SK-N-SH (cell line): ENCODE measurements at regions not wholly inside any gene's neighbourhood (a gene's known extent, or its start where the extent isn't known, plus 50 kb on each side); places are given as distances from the start of the nearest gene placed in this dataset.

Source experiments
- CTCF ChIA-PET: fragments of 300-600, 350-600 bp; formaldehyde crosslinking; extraction: SDS; loops from one replicate; lab custom pipeline; 2021; lab: Yijun Ruan, JAX
- POLR2A ChIA-PET: fragments of 350-600 bp; sonication (Branson Sonifier 250); formaldehyde crosslinking; extraction: SDS; loops from one replicate; lab custom pipeline; 2020; ENCODE audit warnings: antibody characterized with exemption, inconsistent platforms; lab: Yijun Ruan, JAX
- DNase-seq: peaks from one replicate; pipeline ENCODE4 v3.0.0; 2012
- H2AFZ ChIP-seq: fragments of 200-600 bp; sonication (generic); 2 replicates; pipeline ENCODE4 v1.8.1; 2016; ENCODE audit warnings: antibody characterized with exemption, mild to moderate bottlenecking, low read depth
- H3F3A ChIP-seq: fragments of 200-600 bp; sonication (generic); replicated peaks from 2 replicates; pipeline ENCODE3; 2016; ENCODE audit warnings: antibody characterized with exemption, mild to moderate bottlenecking; ENCODE audit not compliant: insufficient read depth
- H3K27ac ChIP-seq, 2 experiments: fragments of 200-500 bp in 1 of 2; fragments of 200-600 bp in 1 of 2; sonication (Bioruptor generic) in 1 of 2; sonication (generic), shearing (Covaris generic) in 1 of 2; 2 replicates each; pipeline versions ENCODE4 v1.5.1 to v1.6.1; 2014 to 2016; ENCODE audit warnings: low read depth in 2 of 2, inconsistent platforms in 1 of 2, low read length in 1 of 2, mild to moderate bottlenecking in 1 of 2, mixed read lengths in 1 of 2
- H3K27me3 ChIP-seq: fragments of 200-600 bp; sonication (generic), shearing (Covaris generic); 2 replicates; pipeline ENCODE4 v1.6.1; 2016; ENCODE audit warnings: mixed run types; ENCODE audit not compliant: insufficient read depth
- H3K36me3 ChIP-seq, 2 experiments: fragments of 200-500 bp in 1 of 2; fragments of 200-600 bp in 1 of 2; sonication (Bioruptor generic) in 1 of 2; sonication (generic) in 1 of 2; replicated peaks in 1 of 2; 2 replicates each; pipeline versions ENCODE3 to v1.5.1; 2014 to 2016; ENCODE audit warnings: low read length in 1 of 2, mild to moderate bottlenecking in 1 of 2; ENCODE audit not compliant: insufficient read depth in 2 of 2, control insufficient read depth in 1 of 2
- H3K4me1 ChIP-seq, 2 experiments: fragments of 200-500 bp in 1 of 2; fragments of 200-600 bp in 1 of 2; sonication (Bioruptor generic) in 1 of 2; sonication (generic), shearing (Covaris generic) in 1 of 2; 2 replicates each; pipeline versions ENCODE4 v1.5.1 to v1.6.1; 2014 to 2016; ENCODE audit warnings: low read depth in 1 of 2, low read length in 1 of 2, mixed run types in 1 of 2; ENCODE audit not compliant: insufficient read depth in 2 of 2, control insufficient read depth in 1 of 2
- H3K4me2 ChIP-seq: fragments of 200-600 bp; sonication (generic), shearing (Covaris generic); 2 replicates; pipeline ENCODE4 v1.6.1; 2017; ENCODE audit warnings: mixed run types
- H3K4me3 ChIP-seq, 2 experiments: fragments of 200-500 bp in 1 of 2; fragments of 200-600 bp in 1 of 2; sonication (Bioruptor generic) in 1 of 2; sonication (generic), shearing (Covaris generic) in 1 of 2; 2 replicates each; pipeline versions ENCODE4 v1.5.1 to v1.8.1; 2014 to 2016; ENCODE audit warnings: low read depth in 2 of 2, inconsistent platforms in 1 of 2, low read length in 1 of 2, mild to moderate bottlenecking in 1 of 2, mixed read lengths in 1 of 2, moderate library complexity in 1 of 2
- H3K79me2 ChIP-seq: fragments of 200-600 bp; sonication (generic); 2 replicates; pipeline ENCODE4 v1.8.1; 2017; ENCODE audit warnings: mild to moderate bottlenecking; ENCODE audit not compliant: insufficient read depth
- H3K9ac ChIP-seq: fragments of 200-600 bp; sonication (generic); 2 replicates; pipeline ENCODE4 v1.6.1; 2017; ENCODE audit warnings: mixed run types
- H3K9me2 ChIP-seq: fragments of 200-600 bp; sonication (generic); 2 replicates; pipeline ENCODE4 v1.6.1; 2017; ENCODE audit warnings: mixed run types
- H3K9me3 ChIP-seq: fragments of 200-600 bp; sonication (generic); 2 replicates; pipeline ENCODE4 v1.6.1; 2017; ENCODE audit warnings: mixed run types, mild to moderate bottlenecking, moderate library complexity
- H4K20me1 ChIP-seq: fragments of 200-600 bp; sonication (generic); 2 replicates; pipeline ENCODE4 v1.6.1; 2017; ENCODE audit warnings: mild to moderate bottlenecking, mixed run types; ENCODE audit not compliant: insufficient read depth
- CTCF ChIP-seq: fragments of 200-600 bp; sonication (generic); IDR thresholded peaks from 2 replicates; pipeline ENCODE4 v1.6.1; 2017; ENCODE audit warnings: antibody characterized with exemption, mild to moderate bottlenecking, moderate library complexity
- ELF1 ChIP-seq: IDR thresholded peaks from 2 replicates; pipeline ENCODE4 v1.4.0; 2012
- FOSL2 ChIP-seq: IDR thresholded peaks from 2 replicates; pipeline ENCODE4 v1.4.0; 2012; ENCODE audit warnings: low read depth, mild to moderate bottlenecking, moderate library complexity, borderline replicate concordance
- FOXM1 ChIP-seq: IDR thresholded peaks from 2 replicates; pipeline ENCODE4 v1.4.0; 2012; ENCODE audit warnings: low read depth, mild to moderate bottlenecking
- GABPA ChIP-seq: IDR thresholded peaks from 2 replicates; pipeline ENCODE4 v1.4.0; 2012; ENCODE audit warnings: low read depth, mild to moderate bottlenecking
- POLR2AphosphoS5 ChIP-seq: IDR thresholded peaks from 2 replicates; pipeline ENCODE4 v1.6.1; 2012; ENCODE audit warnings: low read depth, low read length
- RAD21 ChIP-seq: IDR thresholded peaks from 2 replicates; pipeline ENCODE4 v1.6.1; 2012; ENCODE audit warnings: mild to moderate bottlenecking, low read length
- RCOR1 ChIP-seq: fragments of 150-350 bp; IDR thresholded peaks from 2 replicates; pipeline ENCODE4 v1.6.1; 2017; ENCODE audit warnings: antibody characterized with exemption, low read length
- RFX5 ChIP-seq: IDR thresholded peaks from 2 replicates; pipeline ENCODE4 v1.6.1; 2012; ENCODE audit warnings: mild to moderate bottlenecking, improper control_type of control experiment, low read length
- RXRA ChIP-seq: IDR thresholded peaks from 2 replicates; pipeline ENCODE4 v1.4.0; 2012; ENCODE audit warnings: low read depth, mild to moderate bottlenecking, borderline replicate concordance
- SMC3 ChIP-seq: IDR thresholded peaks from 2 replicates; pipeline ENCODE4 v1.6.1; 2012; ENCODE audit warnings: low read depth, low read length, improper control_type of control experiment
- TAF1 ChIP-seq: IDR thresholded peaks from 2 replicates; pipeline ENCODE4 v1.6.1; 2012; ENCODE audit warnings: low read depth, mild to moderate bottlenecking, low read length, moderate library complexity, borderline replicate concordance
- TCF12 ChIP-seq: IDR thresholded peaks from 2 replicates; pipeline ENCODE4 v1.4.0; 2012
- TEAD4 ChIP-seq: IDR thresholded peaks from 2 replicates; pipeline ENCODE4 v1.4.0; 2012; ENCODE audit warnings: mild to moderate bottlenecking, borderline replicate concordance; ENCODE audit not compliant: insufficient read depth
- whole genome bisulfite sequencing: methylation state at CpG from one replicate; pipeline ENCODE4 v1.1.6; 2017; ENCODE audit warnings: low lambda C conversion rate; 5-methylcytosine and 5-hydroxymethylcytosine counted together
- TF ChIP-seq, protein P1 (sequence below): IDR thresholded peaks from 2 replicates; pipeline ENCODE4 v1.6.1; 2012; ENCODE audit warnings: mild to moderate bottlenecking, low read depth, low read length, moderate library complexity
- TF ChIP-seq, protein P2 (sequence below): IDR thresholded peaks from 2 replicates; pipeline ENCODE4; 2012
- TF ChIP-seq, protein P3 (sequence below): IDR thresholded peaks from 2 replicates; pipeline ENCODE4 v1.4.0; 2012; ENCODE audit warnings: low read depth

DNA sequence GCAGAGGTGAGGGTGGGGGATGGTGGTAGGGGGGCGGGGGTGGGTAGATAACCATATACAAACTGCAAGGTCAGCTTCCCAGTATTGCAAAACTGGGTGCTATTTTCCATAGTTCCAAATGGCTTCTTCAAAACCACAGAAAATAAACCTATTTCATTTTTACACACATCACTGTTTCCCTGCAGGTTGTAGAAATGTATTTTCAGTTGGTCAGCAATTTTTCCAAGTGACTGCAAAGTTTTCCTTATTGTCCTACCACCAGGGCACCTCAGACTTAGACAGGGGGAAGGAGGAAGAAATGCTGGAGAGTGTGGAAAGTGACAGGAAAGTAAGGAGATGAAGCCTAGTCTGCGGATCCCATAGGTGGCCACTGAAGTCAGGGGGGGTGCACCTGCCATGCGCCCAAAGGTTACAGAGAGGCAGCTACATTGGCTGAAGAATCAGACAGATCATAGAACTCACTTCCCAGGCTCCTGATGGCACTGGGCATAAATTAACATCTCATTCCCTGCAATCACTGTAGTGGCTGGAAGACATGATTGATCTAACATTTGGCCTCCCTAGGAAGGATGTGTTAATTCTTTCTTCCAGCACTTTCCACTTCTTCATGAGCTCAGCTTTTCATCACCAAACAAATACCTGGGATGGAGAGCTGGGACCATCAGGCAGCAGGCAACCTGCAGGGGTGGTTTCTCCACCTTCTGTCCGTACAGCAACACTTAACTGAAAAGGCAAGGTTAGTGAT, 402.0 kb downstream of the HNRNPD start:
- Histone ChIP-seq H2AFZ (no peak overlapping the region), H3F3A (no peaks in the 10 kb centered on the region), H3K79me2 (no peaks in the 10 kb centered on the region), H3K4me2 (no peak overlapping the region), H3K36me3 (no peaks in the 10 kb centered on the region), H3K9ac (no peak overlapping the region), H3K4me1 (no peaks in the 10 kb centered on the region), H3K9me2 (no peaks in the 10 kb centered on the region), H3K27ac (no peak overlapping the region), H4K20me1 (no peaks in the 10 kb centered on the region), H3K9me3 (no peaks in the 10 kb centered on the region), H3K27me3 (no peaks in the 10 kb centered on the region), H3K4me3 (no peak overlapping the region)
- no peak for DNase-seq
- TF ChIP-seq, protein P1, sequence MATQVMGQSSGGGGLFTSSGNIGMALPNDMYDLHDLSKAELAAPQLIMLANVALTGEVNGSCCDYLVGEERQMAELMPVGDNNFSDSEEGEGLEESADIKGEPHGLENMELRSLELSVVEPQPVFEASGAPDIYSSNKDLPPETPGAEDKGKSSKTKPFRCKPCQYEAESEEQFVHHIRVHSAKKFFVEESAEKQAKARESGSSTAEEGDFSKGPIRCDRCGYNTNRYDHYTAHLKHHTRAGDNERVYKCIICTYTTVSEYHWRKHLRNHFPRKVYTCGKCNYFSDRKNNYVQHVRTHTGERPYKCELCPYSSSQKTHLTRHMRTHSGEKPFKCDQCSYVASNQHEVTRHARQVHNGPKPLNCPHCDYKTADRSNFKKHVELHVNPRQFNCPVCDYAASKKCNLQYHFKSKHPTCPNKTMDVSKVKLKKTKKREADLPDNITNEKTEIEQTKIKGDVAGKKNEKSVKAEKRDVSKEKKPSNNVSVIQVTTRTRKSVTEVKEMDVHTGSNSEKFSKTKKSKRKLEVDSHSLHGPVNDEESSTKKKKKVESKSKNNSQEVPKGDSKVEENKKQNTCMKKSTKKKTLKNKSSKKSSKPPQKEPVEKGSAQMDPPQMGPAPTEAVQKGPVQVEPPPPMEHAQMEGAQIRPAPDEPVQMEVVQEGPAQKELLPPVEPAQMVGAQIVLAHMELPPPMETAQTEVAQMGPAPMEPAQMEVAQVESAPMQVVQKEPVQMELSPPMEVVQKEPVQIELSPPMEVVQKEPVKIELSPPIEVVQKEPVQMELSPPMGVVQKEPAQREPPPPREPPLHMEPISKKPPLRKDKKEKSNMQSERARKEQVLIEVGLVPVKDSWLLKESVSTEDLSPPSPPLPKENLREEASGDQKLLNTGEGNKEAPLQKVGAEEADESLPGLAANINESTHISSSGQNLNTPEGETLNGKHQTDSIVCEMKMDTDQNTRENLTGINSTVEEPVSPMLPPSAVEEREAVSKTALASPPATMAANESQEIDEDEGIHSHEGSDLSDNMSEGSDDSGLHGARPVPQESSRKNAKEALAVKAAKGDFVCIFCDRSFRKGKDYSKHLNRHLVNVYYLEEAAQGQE = no peak
- TF ChIP-seq RCOR1 (no peak), TEAD4 (no peak), ELF1 (no peak), SMC3 (no peak), RXRA (no peak), RFX5 (no peak), FOXM1 (no peak), GABPA (no peak), RAD21 (no peak), CTCF (no peak), TCF12 (no peak), POLR2AphosphoS5 (no peak), FOSL2 (no peak), TAF1 (no peak)
- TF ChIP-seq, protein P2, sequence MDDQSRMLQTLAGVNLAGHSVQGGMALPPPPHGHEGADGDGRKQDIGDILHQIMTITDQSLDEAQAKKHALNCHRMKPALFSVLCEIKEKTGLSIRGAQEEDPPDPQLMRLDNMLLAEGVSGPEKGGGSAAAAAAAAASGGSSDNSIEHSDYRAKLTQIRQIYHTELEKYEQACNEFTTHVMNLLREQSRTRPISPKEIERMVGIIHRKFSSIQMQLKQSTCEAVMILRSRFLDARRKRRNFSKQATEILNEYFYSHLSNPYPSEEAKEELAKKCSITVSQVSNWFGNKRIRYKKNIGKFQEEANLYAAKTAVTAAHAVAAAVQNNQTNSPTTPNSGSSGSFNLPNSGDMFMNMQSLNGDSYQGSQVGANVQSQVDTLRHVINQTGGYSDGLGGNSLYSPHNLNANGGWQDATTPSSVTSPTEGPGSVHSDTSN = no peak
- TF ChIP-seq, protein P3, sequence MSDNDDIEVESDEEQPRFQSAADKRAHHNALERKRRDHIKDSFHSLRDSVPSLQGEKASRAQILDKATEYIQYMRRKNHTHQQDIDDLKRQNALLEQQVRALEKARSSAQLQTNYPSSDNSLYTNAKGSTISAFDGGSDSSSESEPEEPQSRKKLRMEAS = no peak
- ChIA-PET CTCF (no interaction called here), POLR2A (no interaction called here)
- WGBS = 2% methylated on average over 4 of the region's 4 CpGs
